ENCODE measurements at regions not wholly inside any gene's neighbourhood (a gene's known extent, or its start where the extent isn't known, plus 50 kb on each side); places are given as distances from the start of the nearest gene placed in this dataset.
"Not testable (repeated sequence)": the region's sequence is repeated elsewhere in the genome, so short reads cannot be mapped to it uniquely, and the experiment has no call there.

- DNase-seq: no peak
These were observed 100.6 kb upstream of the ELMO1 start for GRCh38 chr7:37549076-37549931.

- no peak for DNase-seq
These were observed 101.8 kb upstream of the ELMO1 start for GRCh38 chr7:37550426-37550825.

- DNase-seq: no peak
These were observed 102.2 kb upstream of the ELMO1 start for GRCh38 chr7:37550872-37551271.

- DNase-seq: no peak
These were observed 103.4 kb upstream of the ELMO1 start for GRCh38 chr7:37552030-37552429.

- DNase-seq: not testable (repeated sequence)
These were observed 103.8 kb upstream of the ELMO1 start for GRCh38 chr7:37552439-37552838.

GRCh38 chr7:37555528-37555927 is 106.9 kb upstream of the ELMO1 start:
- DNase-seq: no peak

- no peak for DNase-seq
These were observed 109.0 kb upstream of the ELMO1 start for GRCh38 chr7:37557571-37558209.

GRCh38 chr7:37558320-37559096 is 109.8 kb upstream of the ELMO1 start:
- no peak for DNase-seq

GRCh38 chr7:37570145-37570544 is 113.4 kb upstream of the GPR141 start:
- no peak for DNase-seq

- DNase-seq: no peak
These were observed 111.8 kb upstream of the GPR141 start for GRCh38 chr7:37571806-37572205.

- DNase-seq: no peak
These were observed 106.2 kb upstream of the GPR141 start for GRCh38 chr7:37577412-37577811.

- no peak for DNase-seq
These were observed 105.7 kb upstream of the GPR141 start for GRCh38 chr7:37577901-37578300.

- no peak for DNase-seq
These were observed 105.2 kb upstream of the GPR141 start for GRCh38 chr7:37578350-37578749.

- no peak for DNase-seq
These were observed 103.2 kb upstream of the GPR141 start for GRCh38 chr7:37580376-37580775.

GRCh38 chr7:37584651-37585463 is 98.7 kb upstream of the GPR141 start:
- DNase-seq: not testable (repeated sequence)

GRCh38 chr7:37590824-37591223 is 92.7 kb upstream of the GPR141 start:
- DNase-seq: no peak

GRCh38 chr7:37592366-37592765 is 91.2 kb upstream of the GPR141 start:
- no peak for DNase-seq

- no peak for DNase-seq
These were observed 89.0 kb upstream of the GPR141 start for GRCh38 chr7:37594602-37595001.

GRCh38 chr7:37598824-37599223 is 84.7 kb upstream of the GPR141 start:
- no peak for DNase-seq

- no peak for DNase-seq
These were observed 82.2 kb upstream of the GPR141 start for GRCh38 chr7:37601321-37601720.

GRCh38 chr7:37604078-37604477 is 79.5 kb upstream of the GPR141 start:
- DNase-seq: no peak

GRCh38 chr7:37617406-37617805 is 66.2 kb upstream of the GPR141 start:
- DNase-seq: not testable (repeated sequence)

GRCh38 chr7:37633048-37633447 is 50.5 kb upstream of the GPR141 start:
- no peak for DNase-seq

Data from NCI-H446 (cell line).